HCT116 (cell line): ENCODE measurements at regions not wholly inside any gene's neighbourhood (a gene's known extent, or its start where the extent isn't known, plus 50 kb on each side); places are given as distances from the start of the nearest gene placed in this dataset.

Experiments used
- ATAC-seq: fragments of 200-7000 bp; cut with Tn5 transposase; 2 replicates; pipeline ENCODE4 v1.9.1; 2020; ENCODE audit warnings: mild to moderate bottlenecking, moderate library complexity
- BruUV-seq: library from RNA; stranded (reverse); fragments of 400-500 nt; replicated peaks from 2 replicates; lab custom pipeline; 2021; lab: Mats Ljungman, UMichigan
- CTCF ChIA-PET: fragments of 300-600 bp; sonication (Branson Sonifier 250); formaldehyde crosslinking; loops from one replicate; lab custom pipeline; 2021; ENCODE audit warnings: antibody characterized with exemption; lab: Charles Lee
- POLR2A ChIA-PET: fragments of 300-600, 350-600 bp; sonication (Branson Sonifier 250); formaldehyde crosslinking; loops from one replicate; lab custom pipeline; 2021; ENCODE audit warnings: antibody characterized with exemption; lab: Charles Lee
- RAD21 ChIA-PET, 2 experiments: fragments of 300-600 bp; sonication (Branson Sonifier 250); formaldehyde crosslinking; loops; one replicate each; lab custom pipeline; 2023; ENCODE audit warnings: low total read pairs in 2 of 2; ENCODE audit not compliant: uncharacterized antibody in 2 of 2, unreplicated experiment in 2 of 2, low non-redundant PET in 1 of 2; lab: Charles Lee
- DNase-seq: peaks from one replicate; pipeline ENCODE4 v3.0.0-alpha.2; 2010; ENCODE audit warnings: low read depth, low spot score
- H2AFZ ChIP-seq: fragments of 200-600 bp; shearing (Covaris generic), sonication (generic); 2 replicates; pipeline ENCODE4 v1.6.1; 2017; ENCODE audit warnings: low read depth, mixed run types, mixed read lengths, antibody characterized with exemption, low read length; ENCODE audit not compliant: poor library complexity, severe bottlenecking
- H3K27ac ChIP-seq: 2 replicates; pipeline ENCODE4 v1.5.1; 2012; ENCODE audit warnings: low read depth, low read length
- H3K27me3 ChIP-seq: fragments of 200-600 bp; sonication (generic); 2 replicates; pipeline ENCODE4 v1.6.1; 2016; ENCODE audit warnings: mixed run types, low read length, mixed read lengths; ENCODE audit not compliant: insufficient read depth
- H3K36me3 ChIP-seq, 2 experiments: fragments of 200-500 bp in 1 of 2; fragments of 200-600 bp in 1 of 2; sonication (Bioruptor generic) in 1 of 2; sonication (generic) in 1 of 2; 2 replicates each; pipeline versions ENCODE4 v1.5.1 to v1.6.1; 2014 to 2016; ENCODE audit warnings: low read length in 2 of 2, inconsistent platforms in 1 of 2, mixed read lengths in 1 of 2, mixed run types in 1 of 2; ENCODE audit not compliant: insufficient read depth in 2 of 2, control insufficient read depth in 1 of 2
- H3K4me1 ChIP-seq, 2 experiments: fragments of 200-600 bp in 1 of 2; sonication (generic) in 1 of 2; 2 replicates each; pipeline versions ENCODE4 v1.5.1 to v1.6.1; 2012 to 2017; ENCODE audit warnings: low read length in 2 of 2, inconsistent platforms in 1 of 2, mild to moderate bottlenecking in 1 of 2, mixed read lengths in 1 of 2, mixed run types in 1 of 2, moderate library complexity in 1 of 2; ENCODE audit not compliant: insufficient read depth in 2 of 2, control insufficient read depth in 1 of 2
- H3K4me2 ChIP-seq: fragments of 200-600 bp; sonication (generic); 2 replicates; pipeline ENCODE4 v1.6.1; 2017; ENCODE audit warnings: mixed run types, low read length, mixed read lengths
- H3K4me3 ChIP-seq, 2 experiments: fragments of 200-600 bp in 1 of 2; sonication (generic) in 1 of 2; replicated peaks in 1 of 2; 2 replicates each; pipeline ENCODE4 v1.5.1; 2011 to 2016; ENCODE audit warnings: low read length in 2 of 2, control low read depth in 1 of 2, low read depth in 1 of 2, mild to moderate bottlenecking in 1 of 2, mixed read lengths in 1 of 2, mixed run types in 1 of 2
- H3K79me2 ChIP-seq: fragments of 200-600 bp; sonication (generic); 2 replicates; pipeline ENCODE4 v1.6.1; 2017; ENCODE audit warnings: mild to moderate bottlenecking, mixed run types, low read length, moderate library complexity, mixed read lengths; ENCODE audit not compliant: insufficient read depth
- H3K9ac ChIP-seq: fragments of 200-600 bp; sonication (generic); 2 replicates; pipeline ENCODE4 v1.6.1; 2016; ENCODE audit warnings: low read length, mixed read lengths
- H3K9me2 ChIP-seq: fragments of 200-600 bp; sonication (generic), shearing (Covaris generic); 2 replicates; pipeline ENCODE4 v1.6.1; 2017; ENCODE audit warnings: mixed run types, mild to moderate bottlenecking, moderate library complexity; ENCODE audit not compliant: insufficient read depth
- H3K9me3 ChIP-seq, 2 experiments: fragments of 200-500 bp in 1 of 2; fragments of 200-600 bp in 1 of 2; sonication (Bioruptor generic) in 1 of 2; sonication (generic) in 1 of 2; 2 replicates each; pipeline ENCODE4 v1.6.1; 2014 to 2017; ENCODE audit warnings: low read length in 2 of 2, mixed read lengths in 2 of 2, inconsistent platforms in 1 of 2, low read depth in 1 of 2, mild to moderate bottlenecking in 1 of 2, mixed run types in 1 of 2, moderate library complexity in 1 of 2; ENCODE audit not compliant: control insufficient read depth in 1 of 2, insufficient read depth in 1 of 2
- H4K20me1 ChIP-seq: fragments of 200-600 bp; sonication (generic), shearing (Covaris generic); 2 replicates; pipeline ENCODE4 v1.6.1; 2017; ENCODE audit warnings: mixed run types, mild to moderate bottlenecking, moderate library complexity; ENCODE audit not compliant: insufficient read depth
- CBX3 ChIP-seq: IDR thresholded peaks from 2 replicates; pipeline ENCODE4 v1.6.1; 2012; ENCODE audit warnings: low read depth
- EGR1 ChIP-seq: IDR thresholded peaks from 2 replicates; pipeline ENCODE4 v1.6.1; 2012; ENCODE audit warnings: low read depth
- ELF1 ChIP-seq: IDR thresholded peaks from 2 replicates; pipeline ENCODE4 v1.6.1; 2012; ENCODE audit warnings: low read depth, borderline replicate concordance
- EZH2 ChIP-seq: fragments of 200-600 bp; sonication (generic); IDR thresholded peaks from 2 replicates; pipeline ENCODE4 v1.6.1; 2017; ENCODE audit warnings: antibody characterized with exemption, mixed run types
- EZH2phosphoT487 ChIP-seq: fragments of 200-600 bp; IDR thresholded peaks from 2 replicates; pipeline ENCODE4 v1.6.1; 2018; ENCODE audit warnings: antibody characterized with exemption, borderline replicate concordance
- JUND ChIP-seq: IDR thresholded peaks from 2 replicates; pipeline ENCODE4 v1.6.1; 2012
- MAX ChIP-seq: IDR thresholded peaks from 2 replicates; pipeline ENCODE4 v1.6.1; 2012
- POLR2A ChIP-seq: IDR thresholded peaks from 2 replicates; pipeline ENCODE4 v1.7.0; 2011; ENCODE audit warnings: borderline replicate concordance; ENCODE audit not compliant: insufficient read depth, insufficient read length; ENCODE audit errors: extremely low read depth
- POLR2AphosphoS5 ChIP-seq: IDR thresholded peaks from 2 replicates; pipeline ENCODE4 v1.6.1; 2011; ENCODE audit warnings: mild to moderate bottlenecking, low read depth, low read length, moderate library complexity
- RAD21 ChIP-seq: IDR thresholded peaks from 2 replicates; pipeline ENCODE4 v1.6.1; 2012; ENCODE audit warnings: low read depth, mild to moderate bottlenecking
- REST ChIP-seq: IDR thresholded peaks from 2 replicates; pipeline ENCODE4 v1.6.1; 2012; ENCODE audit warnings: low read depth
- SIN3A ChIP-seq: IDR thresholded peaks from 2 replicates; pipeline ENCODE4 v1.6.1; 2012; ENCODE audit warnings: low read depth
- SP1 ChIP-seq: IDR thresholded peaks from 2 replicates; pipeline ENCODE4 v1.6.1; 2012; ENCODE audit warnings: low read depth
- SRF ChIP-seq: IDR thresholded peaks from 2 replicates; pipeline ENCODE4 v1.6.1; 2012; ENCODE audit warnings: low read depth
- ZBTB33 ChIP-seq: IDR thresholded peaks from 2 replicates; pipeline ENCODE4 v1.6.1; 2011; ENCODE audit warnings: mild to moderate bottlenecking, low read length, moderate library complexity; ENCODE audit not compliant: insufficient replicate concordance; ENCODE audit errors: extremely low read depth
- intact Hi-C: fragments of 100-400 bp; cut with micrococcal nuclease; formaldehyde crosslinking; loops from 2 replicates; pipeline ENCODE4 v1.10.0; 2022
- TF ChIP-seq, protein P1 (sequence below): IDR thresholded peaks from 2 replicates; pipeline ENCODE4 v1.6.1; 2012

DNA sequence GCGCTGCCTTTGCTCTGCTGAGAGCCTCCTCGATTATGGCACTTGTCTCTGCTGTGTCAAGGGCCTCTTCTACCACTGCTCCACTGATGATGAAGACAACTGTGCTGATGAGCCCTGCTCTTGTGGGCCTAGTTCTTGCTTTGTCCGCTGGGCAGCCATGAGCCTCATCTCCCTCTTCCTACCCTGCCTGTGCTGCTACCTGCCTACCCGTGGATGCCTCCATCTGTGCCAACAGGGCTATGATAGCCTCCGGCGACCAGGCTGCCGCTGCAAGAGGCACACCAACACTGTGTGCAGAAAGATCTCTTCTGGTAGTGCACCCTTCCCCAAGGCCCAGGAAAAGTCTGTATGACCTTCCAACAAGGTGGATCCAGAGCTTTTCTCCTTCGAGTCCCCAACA lies 106.8 kb upstream of the VAMP7 start:
- no peak overlapping the region for H3K27ac ChIP-seq
- intact Hi-C loops, result no loop called here
- no peak overlapping the region for H3K4me2 ChIP-seq
- H4K20me1 ChIP-seq, result no peaks in the 10 kb centered on the region
- H3K9me3 ChIP-seq, result no peaks in the 10 kb centered on the region
- H3K4me1 ChIP-seq, result no peaks in the 10 kb centered on the region
- H3K9ac ChIP-seq, result no peak overlapping the region
- TF ChIP-seq ZBTB33, result no peak
- TF ChIP-seq EZH2, result no peak
- TF ChIP-seq, protein P1, sequence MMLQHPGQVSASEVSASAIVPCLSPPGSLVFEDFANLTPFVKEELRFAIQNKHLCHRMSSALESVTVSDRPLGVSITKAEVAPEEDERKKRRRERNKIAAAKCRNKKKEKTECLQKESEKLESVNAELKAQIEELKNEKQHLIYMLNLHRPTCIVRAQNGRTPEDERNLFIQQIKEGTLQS, result no peak
- TF ChIP-seq RAD21, result no peak
- TF ChIP-seq REST, result no peak
- TF ChIP-seq SRF, result no peak
- TF ChIP-seq EZH2phosphoT487, result no peak
- no peak for TF ChIP-seq SIN3A
- TF ChIP-seq POLR2A, result no peak
- TF ChIP-seq CBX3, result no peak
- no peak for TF ChIP-seq ELF1
- TF ChIP-seq EGR1, result no peak
- TF ChIP-seq JUND, result no peak
- no peak for TF ChIP-seq SP1
- no peak for TF ChIP-seq MAX
- no peak for TF ChIP-seq POLR2AphosphoS5
- no peak overlapping the region for H3K4me3 ChIP-seq
- ChIA-PET RAD21 (no interaction called here), CTCF (no interaction called here), POLR2A (no interaction called here)
- ATAC-seq (no peak), DNase-seq (no peak)
- no peaks in the 10 kb centered on the region for H3K79me2 ChIP-seq
- H3K36me3 ChIP-seq, result no peaks in the 10 kb centered on the region
- H3K27me3 ChIP-seq, result no peaks in the 10 kb centered on the region
- no peak overlapping the region for H2AFZ ChIP-seq
- BruUV-seq, result no TSS peak
- no peaks in the 10 kb centered on the region for H3K9me2 ChIP-seq
